Endothelial cell of umbilical vein (primary cell): ENCODE measurements at regions not wholly inside any gene's neighbourhood (a gene's known extent, or its start where the extent isn't known, plus 50 kb on each side); places are given as distances from the start of the nearest gene placed in this dataset.

ENCODE experiments used
- BruUV-seq: library from RNA; stranded (reverse); fragments of 400-500 nt; replicated peaks from 2 replicates; lab custom pipeline; 2021; lab: Mats Ljungman, UMichigan
- CTCF ChIA-PET: fragments of 300-600, 350-600 bp; sonication (Branson Sonifier 250); formaldehyde crosslinking; loops from one replicate; lab custom pipeline; 2021; ENCODE audit warnings: antibody characterized with exemption, inconsistent platforms; lab: Charles Lee
- POLR2A ChIA-PET: fragments of 300-600, 350-600 bp; sonication (Branson Sonifier 250); formaldehyde crosslinking; loops from one replicate; lab custom pipeline; 2021; ENCODE audit warnings: antibody characterized with exemption, inconsistent platforms; lab: Charles Lee
- DNase-seq: peaks from one replicate; pipeline ENCODE4 v3.0.0-alpha.2; 2011; ENCODE audit warnings: low read depth, low spot score
- FAIRE-seq: peaks from 2 replicates; lab custom pipeline; 2011; peaks lifted over from hg19 to GRCh38; lab: Jason Lieb, UNC
- H2AFZ ChIP-seq: 2 replicates; pipeline ENCODE4 v1.6.0; 2012; ENCODE audit warnings: low read depth, low read length, control low read depth, inconsistent platforms
- H3K27ac ChIP-seq: 2 replicates; pipeline ENCODE4 v1.5.1; 2011; ENCODE audit warnings: low read depth, mild to moderate bottlenecking, control low read depth, low read length, moderate library complexity; ENCODE audit not compliant: insufficient read depth
- H3K27me3 ChIP-seq, 2 experiments: 2 replicates each; pipeline versions ENCODE4 v1.6.0 to v1.6.1; 2011; ENCODE audit warnings: low read length in 2 of 2, mixed read lengths in 1 of 2; ENCODE audit not compliant: control insufficient read depth in 2 of 2, insufficient read depth in 2 of 2
- H3K36me3 ChIP-seq, 2 experiments: 2 replicates in 1 of 2; 3 replicates in 1 of 2; pipeline ENCODE4 v1.5.1; 2011; ENCODE audit warnings: low read length in 2 of 2, mild to moderate bottlenecking in 1 of 2, moderate library complexity in 1 of 2; ENCODE audit not compliant: control insufficient read depth in 2 of 2, insufficient read depth in 2 of 2; ENCODE audit errors: extremely low read depth in 1 of 2
- H3K4me1 ChIP-seq: 3 replicates; pipeline ENCODE4 v1.5.1; 2011; ENCODE audit warnings: mild to moderate bottlenecking, low read length; ENCODE audit not compliant: control insufficient read depth, insufficient read depth; ENCODE audit errors: extremely low read depth
- H3K4me2 ChIP-seq: 2 replicates; pipeline ENCODE4 v1.6.1; 2011; ENCODE audit warnings: low read length, control low read depth, mixed read lengths; ENCODE audit not compliant: insufficient read depth
- H3K4me3 ChIP-seq, 3 experiments: fragments of 200-600 bp in 1 of 3; sonication (generic), shearing (Covaris generic) in 1 of 3; replicated peaks in 1 of 3; 2 replicates each; pipeline ENCODE4 v1.5.1; 2011 to 2016; ENCODE audit warnings: control low read depth in 3 of 3, low read length in 3 of 3, mild to moderate bottlenecking in 2 of 3, inconsistent platforms in 1 of 3, low read depth in 1 of 3, moderate library complexity in 1 of 3; ENCODE audit not compliant: insufficient read depth in 1 of 3
- H3K79me2 ChIP-seq: 2 replicates; pipeline ENCODE4 v1.6.0; 2012; ENCODE audit warnings: low read length, inconsistent platforms; ENCODE audit not compliant: control insufficient read depth, insufficient read depth
- H3K9ac ChIP-seq: replicated peaks from 2 replicates; pipeline ENCODE3; 2011; ENCODE audit warnings: low read length, control low read depth; ENCODE audit not compliant: insufficient read depth; ENCODE audit errors: extremely low read depth
- H3K9me1 ChIP-seq: replicated peaks from 3 replicates; pipeline ENCODE4 v1.6.0; 2011; ENCODE audit warnings: mild to moderate bottlenecking, low read length; ENCODE audit not compliant: control insufficient read depth, insufficient read depth; ENCODE audit errors: extremely low read depth
- H3K9me3 ChIP-seq: replicated peaks from 2 replicates; pipeline ENCODE4 v1.5.1; 2012; ENCODE audit warnings: low read length, inconsistent platforms; ENCODE audit not compliant: control insufficient read depth, insufficient read depth
- H4K20me1 ChIP-seq: replicated peaks from 2 replicates; pipeline ENCODE3; 2011; ENCODE audit warnings: mild to moderate bottlenecking, low read length; ENCODE audit not compliant: control insufficient read depth, insufficient read depth; ENCODE audit errors: extremely low read depth
- EZH2 ChIP-seq: IDR thresholded peaks from 2 replicates; pipeline ENCODE4 v1.6.1; 2012; ENCODE audit warnings: borderline replicate concordance, low read depth, mild to moderate bottlenecking, moderate library complexity, low read length, inconsistent platforms; ENCODE audit not compliant: severe bottlenecking
- FOS ChIP-seq: IDR thresholded peaks from 2 replicates; pipeline ENCODE4 v1.6.1; 2011; ENCODE audit warnings: mild to moderate bottlenecking, low read length, moderate library complexity, borderline replicate concordance; ENCODE audit not compliant: insufficient read depth
- GATA2 ChIP-seq: IDR thresholded peaks from 2 replicates; pipeline ENCODE4 v1.7.0; 2011; ENCODE audit warnings: low read depth, mild to moderate bottlenecking, moderate library complexity, mixed read lengths, low read length; ENCODE audit not compliant: insufficient read length, insufficient read depth
- JUN ChIP-seq: IDR thresholded peaks from 2 replicates; pipeline ENCODE4 v1.6.1; 2011; ENCODE audit warnings: borderline replicate concordance, low read depth; ENCODE audit not compliant: insufficient read length, insufficient read depth
- MAX ChIP-seq: IDR thresholded peaks from 2 replicates; pipeline ENCODE4 v1.6.1; 2011; ENCODE audit not compliant: insufficient read depth, insufficient read length
- MYC ChIP-seq: IDR thresholded peaks from one replicate; pipeline ENCODE4 v1.6.1; 2011; ENCODE audit warnings: mild to moderate bottlenecking, low read depth, low read length
- POLR2A ChIP-seq: IDR thresholded peaks from 2 replicates; pipeline ENCODE4 v1.6.1; 2012; ENCODE audit warnings: low read depth, mild to moderate bottlenecking, control low read depth, low read length
- POLR2AphosphoS5 ChIP-seq: IDR thresholded peaks from 2 replicates; pipeline ENCODE4 v1.6.1; 2012; ENCODE audit warnings: low read depth, mild to moderate bottlenecking, control low read depth, low read length, moderate library complexity; ENCODE audit not compliant: insufficient read depth
- dilution Hi-C: fragments of 300-500 bp; cut with MboI; formaldehyde crosslinking; loops from one replicate; pipeline ENCODE4 v1.15.0; 2019; ENCODE audit warnings: low sequenced_read_pairs; ENCODE audit not compliant: extremely low pct_ligation_motif_present
- intact Hi-C: fragments of 100-400 bp; cut with micrococcal nuclease; formaldehyde crosslinking; loops from one replicate; pipeline ENCODE4 v1.10.0; 2022
- TF ChIP-seq, protein P1 (sequence below), 2 donors: IDR thresholded peaks; 1 replicate in 1 of 2; 2 replicates in 1 of 2; pipeline ENCODE4 v1.5.1; 2011; ENCODE audit warnings: low read length in 2 of 2, mild to moderate bottlenecking in 2 of 2, moderate library complexity in 2 of 2, control low read depth in 1 of 2, inconsistent platforms in 1 of 2, low read depth in 1 of 2; ENCODE audit not compliant: insufficient read depth in 1 of 2; ENCODE audit errors: extremely low read depth in 1 of 2

GRCh38 chr15:95715116-95715903 lies 615.2 kb upstream of the NR2F2 start:
- BruUV-seq, result no TSS peak
- Histone ChIP-seq H3K4me2 (no peak overlapping the region), H3K27ac (no peak overlapping the region), H3K4me3 (no peak overlapping the region), H3K79me2 (no peaks in the 10 kb centered on the region), H3K9ac (no peak overlapping the region), H3K9me3 (no peaks in the 10 kb centered on the region), H3K4me1 (peaks cover 11% of the 10 kb centered on the region), H4K20me1 (no peaks in the 10 kb centered on the region), H3K36me3 (no peaks in the 10 kb centered on the region), H3K9me1 (no peaks in the 10 kb centered on the region), H2AFZ (no peak overlapping the region), H3K27me3 (no peaks in the 10 kb centered on the region)
- intact Hi-C loops (no loop called here), dilution Hi-C loops (no loop called here)
- ChIA-PET CTCF (interaction anchor here (1.2 kb wide), 1 partner anchor 19 kb away, joined by 5 read pairs; no protein-coding TSS in a partner anchor), POLR2A (no interaction called here)
- DNase-seq, result no peak
- no peak for TF ChIP-seq GATA2
- peak; percentile 14 for TF ChIP-seq FOS
- FAIRE-seq, result no peak

DNA sequence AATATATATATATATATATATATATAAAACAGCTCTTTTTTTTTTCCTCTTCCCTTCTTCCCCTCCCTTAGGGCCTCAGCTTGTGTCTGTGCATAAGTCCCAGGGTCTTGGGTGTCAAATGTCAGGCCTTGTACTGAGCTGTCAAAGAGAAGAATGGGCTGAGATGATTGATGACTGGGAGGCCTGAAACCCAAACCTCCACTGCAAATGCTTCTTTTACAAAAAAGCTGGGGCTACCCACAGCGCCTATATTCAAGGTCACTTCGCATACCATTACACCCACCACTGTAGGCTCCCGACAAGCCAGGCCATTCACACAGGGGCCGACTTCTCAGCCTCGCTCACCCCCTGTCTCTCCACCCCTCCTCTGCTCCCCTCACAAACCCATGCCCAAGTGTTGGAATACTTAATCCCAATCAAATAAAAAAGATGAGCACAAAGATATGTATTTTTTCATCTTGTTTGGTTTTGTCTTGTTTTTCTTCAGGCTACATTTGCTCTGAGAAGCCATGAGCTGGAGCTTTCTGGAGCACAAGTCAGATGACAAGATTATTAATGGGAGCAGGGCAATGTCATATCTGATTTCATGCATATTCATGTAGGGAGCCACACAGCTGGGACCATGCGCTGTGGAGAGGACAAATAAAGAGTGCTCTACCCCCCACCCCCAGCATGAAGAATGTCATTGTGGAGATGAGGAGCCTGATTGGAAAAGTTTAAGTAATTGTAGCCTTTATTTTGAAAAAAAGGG lies 614.4 kb upstream of the NR2F2 start:
- Histone ChIP-seq H2AFZ (no peak overlapping the region), H3K9me3 (no peaks in the 10 kb centered on the region), H4K20me1 (no peaks in the 10 kb centered on the region), H3K9me1 (no peaks in the 10 kb centered on the region), H3K27ac (no peak overlapping the region), H3K4me2 (no peak overlapping the region), H3K4me3 (no peak overlapping the region), H3K4me1 (peaks cover 11% of the 10 kb centered on the region), H3K27me3 (no peaks in the 10 kb centered on the region), H3K36me3 (no peaks in the 10 kb centered on the region), H3K9ac (no peak overlapping the region), H3K79me2 (no peaks in the 10 kb centered on the region)
- DNase-seq (no peak), FAIRE-seq (no peak)
- intact Hi-C loops (no loop called here), dilution Hi-C loops (no loop called here)
- ChIA-PET CTCF (interaction anchor here (1.2 kb wide), 1 partner anchor 19 kb away, joined by 5 read pairs; no protein-coding TSS in a partner anchor), POLR2A (no interaction called here)
- no peak for TF ChIP-seq FOS
- TF ChIP-seq MAX, result no peak
- no peak for TF ChIP-seq POLR2A
- no peak for TF ChIP-seq MYC
- no peak for TF ChIP-seq POLR2AphosphoS5
- no peak for TF ChIP-seq EZH2
- TF ChIP-seq, protein P1, sequence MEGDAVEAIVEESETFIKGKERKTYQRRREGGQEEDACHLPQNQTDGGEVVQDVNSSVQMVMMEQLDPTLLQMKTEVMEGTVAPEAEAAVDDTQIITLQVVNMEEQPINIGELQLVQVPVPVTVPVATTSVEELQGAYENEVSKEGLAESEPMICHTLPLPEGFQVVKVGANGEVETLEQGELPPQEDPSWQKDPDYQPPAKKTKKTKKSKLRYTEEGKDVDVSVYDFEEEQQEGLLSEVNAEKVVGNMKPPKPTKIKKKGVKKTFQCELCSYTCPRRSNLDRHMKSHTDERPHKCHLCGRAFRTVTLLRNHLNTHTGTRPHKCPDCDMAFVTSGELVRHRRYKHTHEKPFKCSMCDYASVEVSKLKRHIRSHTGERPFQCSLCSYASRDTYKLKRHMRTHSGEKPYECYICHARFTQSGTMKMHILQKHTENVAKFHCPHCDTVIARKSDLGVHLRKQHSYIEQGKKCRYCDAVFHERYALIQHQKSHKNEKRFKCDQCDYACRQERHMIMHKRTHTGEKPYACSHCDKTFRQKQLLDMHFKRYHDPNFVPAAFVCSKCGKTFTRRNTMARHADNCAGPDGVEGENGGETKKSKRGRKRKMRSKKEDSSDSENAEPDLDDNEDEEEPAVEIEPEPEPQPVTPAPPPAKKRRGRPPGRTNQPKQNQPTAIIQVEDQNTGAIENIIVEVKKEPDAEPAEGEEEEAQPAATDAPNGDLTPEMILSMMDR (IDR thresholded peaks at IDR 0.05; ENCODE audit: extremely low read depth in 1 of 2, insufficient read depth in 1 of 2, low read depth in 1 of 2, low read length in 2 of 2), result no peak
- TF ChIP-seq GATA2, result no peak
- TF ChIP-seq JUN, result no peak
- BruUV-seq, result no TSS peak
